ENCODE measurements at regions not wholly inside any gene's neighbourhood (a gene's known extent, or its start where the extent isn't known, plus 50 kb on each side); places are given as distances from the start of the nearest gene placed in this dataset.

DNA sequence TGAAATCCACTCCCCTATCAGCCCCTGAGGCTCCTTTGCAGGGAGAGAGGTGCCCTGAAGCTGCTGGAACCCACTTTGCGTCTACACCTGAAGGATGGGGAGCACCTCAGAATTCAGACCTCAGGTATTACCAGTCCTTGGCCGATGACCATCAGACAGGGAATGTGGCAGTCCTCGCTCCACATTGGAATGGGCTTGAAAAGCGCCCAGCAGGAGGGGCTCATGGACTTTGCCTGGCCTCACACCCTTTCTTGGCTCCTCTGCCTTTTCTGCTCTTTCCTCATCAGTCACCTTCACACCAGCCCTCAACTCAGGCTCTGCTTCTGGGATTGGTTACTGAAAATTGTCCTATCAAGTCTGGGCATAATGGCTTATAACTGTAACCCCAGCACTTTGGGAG lies 83.9 kb downstream of the BARX1 start:
- intact Hi-C loops (cut with micrococcal nuclease; ENCODE audit: unreplicated experiment) (no loop called here), in situ Hi-C loops (cut with HindIII; ENCODE audit: extremely low pct_ligation_motif_present, low pct_unique_long_range_greater_than_20kb) (no loop called here)
- DNase-seq (ENCODE audit: low spot score) (no peak), ATAC-seq (peak; percentile 73), FAIRE-seq (no peak)
- Histone ChIP-seq H3K4me1 (ENCODE audit: insufficient read depth, low read length) (no peaks in the 10 kb centered on the region), H3K27me3 (ENCODE audit: control insufficient read depth in 1 of 2, insufficient read depth in 2 of 2, low read length in 2 of 2) (peaks cover 0 to 5% of the 10 kb centered on the region in 2 experiments; a peak in 1 of 5 replicates), H3K27ac (ENCODE audit: extremely low read length, insufficient read depth, low read length) (no peak overlapping the region), H3K4me2 (ENCODE audit: low read depth, low read length) (no peak overlapping the region), H3K36me3 (replicated peaks in 1 of 2; ENCODE audit: control insufficient read depth in 1 of 2, insufficient read depth in 2 of 2, low read length in 2 of 2) (no peaks in the 10 kb centered on the region), H3K9ac (ENCODE audit: insufficient read depth, low read depth, low read length) (no peak overlapping the region), H3K79me2 (ENCODE audit: insufficient read depth, low read length) (no peaks in the 10 kb centered on the region), H4K20me1 (ENCODE audit: insufficient read depth, low read length) (no peaks in the 10 kb centered on the region), H3K4me3 (replicated peaks in 1 of 3; ENCODE audit: insufficient read depth in 1 of 3, low read depth in 2 of 3, low read length in 3 of 3) (no peak overlapping the region), H2AFZ (ENCODE audit: low read length) (no peak overlapping the region), H3K9me3 (ENCODE audit: low read length) (peaks cover 26% of the 10 kb centered on the region)
- POLR2A ChIA-PET = no interaction called here
- no TSS peak for BruUV-seq (replicated peaks)
- CTCF ChIA-PET (ENCODE audit: low intra/inter-chr PET ratio, low total read pairs) = interaction anchor here (1.2 kb wide), 1 partner anchor 92 kb away, joined by 3 read pairs; no protein-coding TSS in a partner anchor
- 19% methylated on average over 3 of the region's 4 CpGs for WGBS (ENCODE audit: low lambda C conversion rate)
- peak; percentile 35; the same call in 1 of the 2 replicates for TF ChIP-seq RAD21 (CRISPR knock-in tag; IDR thresholded peaks at IDR 0.05)
- peak; percentile 65 for TF ChIP-seq STAG1 (CRISPR knock-in tag; IDR thresholded peaks at IDR 0.05)
- TF ChIP-seq, protein P1, sequence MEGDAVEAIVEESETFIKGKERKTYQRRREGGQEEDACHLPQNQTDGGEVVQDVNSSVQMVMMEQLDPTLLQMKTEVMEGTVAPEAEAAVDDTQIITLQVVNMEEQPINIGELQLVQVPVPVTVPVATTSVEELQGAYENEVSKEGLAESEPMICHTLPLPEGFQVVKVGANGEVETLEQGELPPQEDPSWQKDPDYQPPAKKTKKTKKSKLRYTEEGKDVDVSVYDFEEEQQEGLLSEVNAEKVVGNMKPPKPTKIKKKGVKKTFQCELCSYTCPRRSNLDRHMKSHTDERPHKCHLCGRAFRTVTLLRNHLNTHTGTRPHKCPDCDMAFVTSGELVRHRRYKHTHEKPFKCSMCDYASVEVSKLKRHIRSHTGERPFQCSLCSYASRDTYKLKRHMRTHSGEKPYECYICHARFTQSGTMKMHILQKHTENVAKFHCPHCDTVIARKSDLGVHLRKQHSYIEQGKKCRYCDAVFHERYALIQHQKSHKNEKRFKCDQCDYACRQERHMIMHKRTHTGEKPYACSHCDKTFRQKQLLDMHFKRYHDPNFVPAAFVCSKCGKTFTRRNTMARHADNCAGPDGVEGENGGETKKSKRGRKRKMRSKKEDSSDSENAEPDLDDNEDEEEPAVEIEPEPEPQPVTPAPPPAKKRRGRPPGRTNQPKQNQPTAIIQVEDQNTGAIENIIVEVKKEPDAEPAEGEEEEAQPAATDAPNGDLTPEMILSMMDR (CRISPR knock-in tag; IDR thresholded peaks at IDR 0.05) = peak; percentile 64
- 0 out of 2 replicates have a peak, but pooled peaks have one; percentile 39 for TF ChIP-seq ZNF263 (CRISPR knock-in tag; IDR thresholded peaks at IDR 0.05)
- TF ChIP-seq, protein P2, sequence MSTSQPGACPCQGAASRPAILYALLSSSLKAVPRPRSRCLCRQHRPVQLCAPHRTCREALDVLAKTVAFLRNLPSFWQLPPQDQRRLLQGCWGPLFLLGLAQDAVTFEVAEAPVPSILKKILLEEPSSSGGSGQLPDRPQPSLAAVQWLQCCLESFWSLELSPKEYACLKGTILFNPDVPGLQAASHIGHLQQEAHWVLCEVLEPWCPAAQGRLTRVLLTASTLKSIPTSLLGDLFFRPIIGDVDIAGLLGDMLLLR (CRISPR knock-in tag; IDR thresholded peaks at IDR 0.05) = no peak
- no peak for TF ChIP-seq ZFAT (CRISPR knock-in tag; conservative IDR thresholded peaks at IDR 0.05)
- no peak for TF ChIP-seq SMAD3 (CRISPR knock-in tag; IDR thresholded peaks at IDR 0.05)

DNA sequence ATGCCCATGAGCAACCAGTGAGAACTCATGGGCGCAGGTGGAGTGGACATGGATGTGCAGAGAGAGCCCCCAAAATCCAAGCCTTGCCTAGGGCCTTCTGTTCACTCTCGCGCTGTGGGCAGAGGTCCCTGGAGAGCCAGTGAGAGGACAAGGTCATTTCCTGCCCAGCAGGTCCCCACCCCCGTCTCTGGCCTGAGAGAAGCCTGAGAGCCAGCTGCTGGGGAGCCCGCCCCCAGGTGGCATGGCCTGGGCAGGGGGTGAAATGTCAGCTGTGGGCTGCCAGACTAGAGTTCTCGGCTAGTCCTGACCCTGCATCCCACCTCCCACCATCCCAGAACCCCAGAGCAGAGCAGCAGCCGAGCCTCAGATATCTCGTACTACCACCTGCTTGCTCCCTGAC lies 85.3 kb downstream of the BARX1 start:
- Histone ChIP-seq H3K4me3 (replicated peaks in 1 of 3; ENCODE audit: insufficient read depth in 1 of 3, low read depth in 2 of 3, low read length in 3 of 3) (no peak overlapping the region), H3K27ac (ENCODE audit: extremely low read length, insufficient read depth, low read length) (no peak overlapping the region), H4K20me1 (ENCODE audit: insufficient read depth, low read length) (no peaks in the 10 kb centered on the region), H3K9ac (ENCODE audit: insufficient read depth, low read depth, low read length) (no peak overlapping the region), H3K4me2 (ENCODE audit: low read depth, low read length) (no peak overlapping the region), H3K4me1 (ENCODE audit: insufficient read depth, low read length) (no peaks in the 10 kb centered on the region), H2AFZ (ENCODE audit: low read length) (no peak overlapping the region), H3K27me3 (ENCODE audit: control insufficient read depth in 1 of 2, insufficient read depth in 2 of 2, low read length in 2 of 2) (peaks cover 0 to 9% of the 10 kb centered on the region in 2 experiments; a peak in 2 of 5 replicates), H3K36me3 (replicated peaks in 1 of 2; ENCODE audit: control insufficient read depth in 1 of 2, insufficient read depth in 2 of 2, low read length in 2 of 2) (no peaks in the 10 kb centered on the region), H3K9me3 (ENCODE audit: low read length) (peaks cover 15% of the 10 kb centered on the region), H3K79me2 (ENCODE audit: insufficient read depth, low read length) (no peaks in the 10 kb centered on the region)
- no peak for DNase-seq (ENCODE audit: low spot score)
- POLR2A ChIA-PET = no interaction called here
- ATAC-seq = no peak; the same call in 2 of the 3 replicates
- FAIRE-seq = no peak
- WGBS (ENCODE audit: low lambda C conversion rate) = no CpG with 5 or more reads among the region's 8 CpGs
- intact Hi-C loops (cut with micrococcal nuclease; ENCODE audit: unreplicated experiment) = no loop called here
- CTCF ChIA-PET (ENCODE audit: low intra/inter-chr PET ratio, low total read pairs) = no interaction called here
- in situ Hi-C loops (cut with HindIII; ENCODE audit: extremely low pct_ligation_motif_present, low pct_unique_long_range_greater_than_20kb) = no loop called here
- no TSS peak for BruUV-seq (replicated peaks)
- no peak for TF ChIP-seq NRL (CRISPR knock-in tag; IDR thresholded peaks at IDR 0.05; ENCODE audit: borderline replicate concordance)
- no peak for TF ChIP-seq ZNF773 (CRISPR knock-in tag; IDR thresholded peaks at IDR 0.05; ENCODE audit: borderline replicate concordance)
- no peak for TF ChIP-seq HNRNPL (IDR thresholded peaks at IDR 0.05; ENCODE audit: low read depth, low read length)
- TF ChIP-seq RBM22 (optimal IDR thresholded peaks at IDR 0.05; ENCODE audit: low read length) = no peak

Measured in HepG2 (cell line).